Mesodermal cell (in vitro differentiated cells): ENCODE measurements at regions not wholly inside any gene's neighbourhood (a gene's known extent, or its start where the extent isn't known, plus 50 kb on each side); places are given as distances from the start of the nearest gene placed in this dataset.
"Not testable (repeated sequence)": the region's sequence is repeated elsewhere in the genome, so short reads cannot be mapped to it uniquely, and the experiment has no call there.

Experiments
- H3K27ac ChIP-seq: 2 replicates; pipeline ENCODE4 v1.7.0; 2013; ENCODE audit warnings: mild to moderate bottlenecking, low read depth, low read length, moderate library complexity; ENCODE audit not compliant: severe bottlenecking
- H3K36me3 ChIP-seq: 2 replicates; pipeline ENCODE4 v1.7.1; 2013; ENCODE audit warnings: mild to moderate bottlenecking, low read length, moderate library complexity; ENCODE audit not compliant: control insufficient read depth, insufficient read depth
- H3K4me1 ChIP-seq: one replicate; pipeline ENCODE4 v1.7.1; 2013; ENCODE audit warnings: mild to moderate bottlenecking, low read length; ENCODE audit not compliant: insufficient read depth, control insufficient read depth, poor library complexity, severe bottlenecking
- H3K4me3 ChIP-seq: 2 replicates; pipeline ENCODE4 v1.7.0; 2013; ENCODE audit warnings: low read length, control low read depth, mild to moderate bottlenecking; ENCODE audit not compliant: insufficient read depth, poor library complexity, severe bottlenecking; ENCODE audit errors: extremely low read depth
- H3K9me3 ChIP-seq: 2 replicates; pipeline ENCODE4 v1.7.1; 2013; ENCODE audit warnings: mild to moderate bottlenecking, low read length, moderate library complexity; ENCODE audit not compliant: control insufficient read depth
- WGBS, 2 experiments: methylation state at CpG; one replicate each; pipeline ENCODE4 v1.1.5; 2013; ENCODE audit warnings: missing lambda C conversion rate in 2 of 2; ENCODE audit not compliant: insufficient coverage in 2 of 2; 5-methylcytosine and 5-hydroxymethylcytosine counted together

GRCh38 chr21:10325546-10325945 lies 195.8 kb upstream of the TPTE start:
- not testable (repeated sequence) for H3K36me3 ChIP-seq, H3K27ac ChIP-seq, H3K4me1 ChIP-seq, H3K4me3 ChIP-seq
- WGBS, 2 experiments = 54 to 55% methylated on average over 5 of the region's 5 CpGs
- H3K9me3 ChIP-seq = peaks cover 41% of the 10 kb centered on the region

GRCh38 chr21:10326146-10326545 lies 195.2 kb upstream of the TPTE start:
- peaks cover 47% of the 10 kb centered on the region for H3K9me3 ChIP-seq
- not testable (repeated sequence) for H3K27ac ChIP-seq, H3K4me1 ChIP-seq, H3K36me3 ChIP-seq, H3K4me3 ChIP-seq
- WGBS, 2 experiments = 79 to 93% methylated on average over 2 of the region's 2 CpGs

GRCh38 chr21:10328646-10329045 lies 192.7 kb upstream of the TPTE start:
- H3K9me3 ChIP-seq = peaks cover 67% of the 10 kb centered on the region
- not testable (repeated sequence) for H3K27ac ChIP-seq, H3K4me1 ChIP-seq, H3K4me3 ChIP-seq, H3K36me3 ChIP-seq
- WGBS, 2 experiments = 47 to 60% methylated on average over 5 of the region's 6 CpGs

GRCh38 chr21:10330641-10331119 lies 190.7 kb upstream of the TPTE start:
- H3K36me3 ChIP-seq, H3K27ac ChIP-seq, H3K4me1 ChIP-seq, H3K4me3 ChIP-seq: not testable (repeated sequence)
- H3K9me3 ChIP-seq = peaks cover 67% of the 10 kb centered on the region
- 75 to 78% methylated on average over 10 of the region's 10 CpGs for WGBS, 2 experiments

GRCh38 chr21:10331134-10331533 lies 190.2 kb upstream of the TPTE start:
- H3K9me3 ChIP-seq = peaks cover 67% of the 10 kb centered on the region
- H3K4me3 ChIP-seq, H3K27ac ChIP-seq, H3K36me3 ChIP-seq, H3K4me1 ChIP-seq: not testable (repeated sequence)
- WGBS, 2 experiments = 77 to 78% methylated on average over 5 of the region's 5 CpGs

GRCh38 chr21:10332935-10333334 lies 188.4 kb upstream of the TPTE start:
- not testable (repeated sequence) for H3K36me3 ChIP-seq, H3K4me3 ChIP-seq, H3K27ac ChIP-seq, H3K4me1 ChIP-seq
- H3K9me3 ChIP-seq = peaks cover 62% of the 10 kb centered on the region
- WGBS, 2 experiments = no CpG with 5 or more reads among the region's 2 CpGs

- not testable (repeated sequence) for H3K4me3 ChIP-seq, H3K27ac ChIP-seq, H3K4me1 ChIP-seq, H3K36me3 ChIP-seq
- H3K9me3 ChIP-seq = peaks cover 60% of the 10 kb centered on the region
- WGBS, 2 experiments = 71 to 86% methylated on average over 2 to 4 of the region's 6 CpGs
Observed at GRCh38 chr21:10334391-10334790, 187.0 kb upstream of the TPTE start.

- H3K27ac ChIP-seq, H3K4me3 ChIP-seq, H3K4me1 ChIP-seq, H3K36me3 ChIP-seq: not testable (repeated sequence)
- H3K9me3 ChIP-seq = peaks cover 58% of the 10 kb centered on the region
- 79 to 86% methylated on average over 17 to 18 of the region's 46 CpGs for WGBS, 2 experiments
Observed at GRCh38 chr21:10342261-10342956, 179.0 kb upstream of the TPTE start.

- H3K4me1 ChIP-seq, H3K27ac ChIP-seq, H3K4me3 ChIP-seq, H3K36me3 ChIP-seq: not testable (repeated sequence)
- peaks cover 58% of the 10 kb centered on the region for H3K9me3 ChIP-seq
- WGBS, 2 experiments = 91% methylated on average over 24 to 26 of the region's 52 CpGs
Observed at GRCh38 chr21:10343146-10343935, 178.0 kb upstream of the TPTE start.

- H3K4me3 ChIP-seq, H3K36me3 ChIP-seq, H3K4me1 ChIP-seq, H3K27ac ChIP-seq: not testable (repeated sequence)
- peaks cover 59% of the 10 kb centered on the region for H3K9me3 ChIP-seq
- WGBS, 2 experiments = 24 to 29% methylated on average over 3 to 4 of the region's 5 CpGs
Observed at GRCh38 chr21:10344266-10344665, 177.1 kb upstream of the TPTE start.

GRCh38 chr21:10345178-10345612 lies 176.2 kb upstream of the TPTE start:
- not testable (repeated sequence) for H3K36me3 ChIP-seq, H3K4me1 ChIP-seq, H3K4me3 ChIP-seq, H3K27ac ChIP-seq
- H3K9me3 ChIP-seq = peaks cover 55% of the 10 kb centered on the region
- WGBS, 2 experiments = 57 to 63% methylated on average over 2 to 3 of the region's 3 CpGs
